Fibroblast of upper back skin (primary cell): ENCODE measurements at regions not wholly inside any gene's neighbourhood (a gene's known extent, or its start where the extent isn't known, plus 50 kb on each side); places are given as distances from the start of the nearest gene placed in this dataset.
A peak's percentile ranks its signal among the peaks of the same experiment; 100 is the strongest.
"Not testable (repeated sequence)": the region's sequence is repeated elsewhere in the genome, so short reads cannot be mapped to it uniquely, and the experiment has no call there.

Source experiments
- DNase-seq: peaks from one replicate; pipeline ENCODE4 v3.0.0-alpha.2; 2013

- no peak for DNase-seq
Measured at GRCh38 chr3:55294557-55294956, 192.5 kb downstream of the WNT5A start.

GRCh38 chr3:55292360-55292759 lies 194.7 kb downstream of the WNT5A start:
- no peak for DNase-seq

- DNase-seq: no peak
Measured at GRCh38 chr3:55288657-55289056, 198.4 kb downstream of the WNT5A start.

- no peak for DNase-seq
Measured at GRCh38 chr3:55286693-55287092, 200.4 kb downstream of the WNT5A start.

- peak; percentile 53 for DNase-seq
Measured at GRCh38 chr3:55285156-55285555, 201.9 kb downstream of the WNT5A start.

- no peak for DNase-seq
Measured at GRCh38 chr3:55283441-55283925, 203.6 kb downstream of the WNT5A start.

- DNase-seq: no peak
Measured at GRCh38 chr3:55282994-55283393, 204.1 kb downstream of the WNT5A start.

GRCh38 chr3:55272031-55272645 lies 215.0 kb downstream of the WNT5A start:
- DNase-seq: no peak

DNA sequence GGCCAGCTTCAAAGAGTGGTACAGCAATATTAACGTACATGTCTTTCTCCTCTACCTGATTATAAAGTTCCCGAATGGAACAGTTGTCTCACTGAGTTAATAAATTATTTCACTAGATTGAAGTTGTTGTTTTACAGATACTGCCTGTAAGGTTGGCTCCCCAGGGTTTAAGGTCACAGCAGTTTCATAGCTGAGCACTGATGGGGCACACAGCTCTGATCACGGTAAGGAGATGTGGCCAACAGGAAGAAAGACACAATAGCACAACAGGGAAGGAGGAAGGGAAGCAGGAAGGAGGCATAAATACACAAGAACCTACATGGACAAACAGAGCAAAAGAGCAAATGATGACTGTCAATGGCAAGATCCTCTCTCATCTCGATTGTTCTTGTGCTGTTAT lies 215.6 kb downstream of the WNT5A start:
- DNase-seq: no peak

DNA sequence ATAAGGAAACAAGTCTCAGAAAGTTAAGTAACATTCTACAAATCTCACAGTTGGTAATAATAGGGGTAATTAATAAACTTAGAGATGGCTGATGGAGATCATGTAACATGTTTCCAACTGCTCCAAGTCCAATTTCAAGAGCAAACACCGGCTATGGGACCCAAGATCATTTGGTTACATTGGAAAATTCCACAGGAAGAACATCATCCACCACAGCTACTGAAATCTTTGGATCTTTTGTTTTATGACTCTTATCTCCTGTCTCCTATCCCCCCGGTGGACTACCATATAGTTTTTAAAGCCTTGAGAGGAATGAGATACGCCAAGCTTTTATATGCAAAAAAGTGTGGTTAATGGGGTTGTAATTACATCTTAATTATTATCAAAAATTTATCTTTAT lies 216.1 kb downstream of the WNT5A start:
- peak; percentile 64 for DNase-seq

GRCh38 chr3:55269636-55270035 lies 217.5 kb downstream of the WNT5A start:
- DNase-seq: no peak

DNA sequence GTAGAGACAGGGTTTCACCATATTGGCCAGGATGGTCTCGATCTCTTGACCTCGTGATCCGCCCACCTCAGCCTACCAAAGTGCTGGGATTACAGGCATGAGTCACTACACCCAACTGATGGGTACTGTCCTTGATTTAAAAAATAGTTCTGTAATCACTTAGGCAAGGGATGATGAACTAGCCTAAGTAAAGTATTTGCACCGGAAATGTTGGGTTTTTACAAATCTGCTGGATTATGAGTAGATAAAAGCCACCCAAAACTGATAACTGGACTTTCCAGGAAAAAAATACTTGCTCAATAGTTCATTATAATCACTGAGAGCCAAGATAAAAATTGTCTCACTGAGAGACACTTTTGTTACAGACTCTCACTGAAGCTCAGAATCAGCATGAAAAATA lies 218.0 kb downstream of the WNT5A start:
- no peak for DNase-seq

- DNase-seq: peak; percentile 64
Measured at GRCh38 chr3:55267206-55267930, 219.7 kb downstream of the WNT5A start.

DNA sequence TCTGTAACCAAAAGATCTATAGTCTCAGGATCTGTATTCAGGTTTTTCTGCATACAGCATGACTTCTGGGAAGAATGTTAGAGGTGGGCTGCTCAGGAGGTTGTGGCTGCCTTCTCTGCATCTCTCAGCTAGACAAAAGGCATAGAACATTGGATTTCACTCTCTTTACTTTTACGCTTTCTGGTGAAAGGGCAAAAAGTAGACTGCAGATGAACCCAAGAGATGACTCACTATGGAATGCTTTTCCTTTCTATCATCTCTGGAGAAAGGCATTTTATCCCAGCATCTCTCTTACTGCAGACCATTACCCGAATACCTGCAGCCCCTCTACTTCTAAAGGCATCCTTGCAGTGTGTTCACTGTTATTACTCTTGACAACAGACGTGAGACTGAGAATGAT lies 222.2 kb downstream of the WNT5A start:
- DNase-seq: no peak

- peak; percentile 36 for DNase-seq
Measured at GRCh38 chr3:55252921-55253320, 234.2 kb downstream of the WNT5A start.

- DNase-seq: not testable (repeated sequence)
Measured at GRCh38 chr3:55249156-55249555, 237.9 kb downstream of the WNT5A start.

DNA sequence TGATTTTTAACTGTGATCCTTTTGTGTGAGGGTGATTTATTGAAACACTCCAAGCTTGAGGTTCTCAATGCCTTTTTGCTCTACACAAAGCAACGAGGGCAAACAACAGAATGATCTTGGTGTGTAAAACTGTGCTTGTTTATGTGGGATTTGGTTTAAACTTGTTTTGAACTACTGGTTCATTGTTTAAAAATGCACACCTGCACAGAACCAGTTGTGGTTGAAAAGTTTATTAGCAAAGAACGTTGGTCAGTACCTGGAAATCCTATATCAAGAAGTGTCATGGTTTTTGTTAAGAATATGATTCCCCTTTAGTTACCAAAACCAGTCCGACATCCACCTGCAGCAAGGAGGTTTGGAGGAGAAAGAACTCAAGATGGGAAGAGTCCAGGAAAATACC lies 239.4 kb downstream of the WNT5A start:
- DNase-seq: no peak

DNA sequence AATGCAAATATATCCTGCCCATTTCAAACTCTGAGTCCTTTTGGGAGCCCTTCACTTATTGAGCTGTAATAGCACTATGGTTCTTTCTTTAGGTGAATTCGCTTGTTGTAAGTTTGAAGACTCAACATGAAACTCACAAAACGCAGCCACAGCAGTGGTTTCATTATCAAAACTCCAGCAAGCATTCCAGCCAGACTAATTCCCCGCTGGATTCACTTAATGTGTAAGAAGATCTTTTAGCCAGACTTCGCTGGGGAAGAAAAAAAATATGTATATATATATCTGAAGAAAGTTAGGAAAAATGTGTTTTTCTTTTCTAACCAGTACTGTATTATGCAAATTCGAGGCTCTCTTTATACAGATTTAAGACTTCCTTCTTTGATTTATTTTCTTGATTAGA lies 241.1 kb downstream of the WNT5A start:
- peak; percentile 63 for DNase-seq

GRCh38 chr3:55245351-55245750 lies 241.8 kb downstream of the WNT5A start:
- no peak for DNase-seq

GRCh38 chr3:55244247-55244646 lies 242.9 kb downstream of the WNT5A start:
- DNase-seq: no peak

GRCh38 chr3:55243678-55244077 lies 243.4 kb downstream of the WNT5A start:
- DNase-seq: no peak

GRCh38 chr3:55242921-55243320 lies 244.2 kb downstream of the WNT5A start:
- DNase-seq: no peak

GRCh38 chr3:55241098-55241497 lies 246.0 kb downstream of the WNT5A start:
- DNase-seq: no peak

GRCh38 chr3:55235416-55235815 lies 251.7 kb downstream of the WNT5A start:
- no peak for DNase-seq

DNA sequence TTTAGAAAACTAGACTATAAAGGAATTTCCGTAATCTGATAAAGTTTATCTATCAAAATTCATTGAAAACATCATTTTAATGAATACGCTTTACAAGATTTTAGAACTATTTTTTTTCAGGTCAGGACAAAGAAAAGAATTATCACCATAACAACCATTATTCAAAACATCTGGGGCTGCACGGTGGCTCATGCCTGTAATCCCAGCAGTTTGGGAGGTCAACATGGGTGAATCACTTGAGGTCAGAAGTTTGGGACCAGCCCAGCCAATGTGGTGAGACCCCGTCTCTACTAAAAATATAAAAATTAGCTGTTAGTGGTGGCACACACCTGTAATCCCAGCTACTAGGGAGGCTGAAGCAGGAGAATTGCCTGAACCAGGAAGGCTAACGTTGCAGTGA lies 260.4 kb downstream of the WNT5A start:
- no peak for DNase-seq
